Lower lobe of right lung (tissue), 2 donors: ENCODE measurements at regions not wholly inside any gene's neighbourhood (a gene's known extent, or its start where the extent isn't known, plus 50 kb on each side); places are given as distances from the start of the nearest gene placed in this dataset.

Experiments used
- ATAC-seq, 2 donors: fragments of 200-7000 bp; cut with Tn5 transposase; one replicate each; pipeline ENCODE4 v1.9.1; 2020 to 2022; ENCODE audit warnings: mild to moderate bottlenecking in 2 of 2, moderate library complexity in 2 of 2
- DNase-seq: peaks from one replicate; pipeline ENCODE4 v3.0.0-alpha.2; 2020
- H3K27ac ChIP-seq: fragments of 200-600 bp; one replicate; pipeline ENCODE4 v1.8.0; 2022
- H3K27me3 ChIP-seq: fragments of 200-600 bp; one replicate; pipeline ENCODE4 v1.8.0; 2022; ENCODE audit warnings: low read depth
- H3K36me3 ChIP-seq: fragments of 200-600 bp; one replicate; pipeline ENCODE4 v1.8.0; 2022; ENCODE audit warnings: mild to moderate bottlenecking
- H3K4me1 ChIP-seq: fragments of 200-600 bp; one replicate; pipeline ENCODE4 v1.8.0; 2022
- H3K4me3 ChIP-seq: fragments of 200-600 bp; one replicate; pipeline ENCODE4 v1.8.0; 2022; ENCODE audit warnings: mild to moderate bottlenecking
- H3K9me3 ChIP-seq: fragments of 200-600 bp; one replicate; pipeline ENCODE4 v1.8.0; 2022
- CTCF ChIP-seq: fragments of 200-600 bp; IDR thresholded peaks from one replicate; pipeline ENCODE4 v1.8.0; 2022; ENCODE audit warnings: antibody characterized with exemption, mild to moderate bottlenecking
- intact Hi-C: fragments of 100-400 bp; cut with DNase I; formaldehyde crosslinking; loops from one replicate; pipeline ENCODE4 v1.11.0; 2022
- donor health status: DM: no; HTN: yes; CAD: no; lungs with severe emphysema.

GRCh38 chr14:62053188-62053587, 291.0 kb downstream of the SNAPC1 start:
- H3K4me3 ChIP-seq: no peak overlapping the region
- H3K9me3 ChIP-seq: no peaks in the 10 kb centered on the region
- ATAC-seq (no peak), DNase-seq (no peak)
- no peaks in the 10 kb centered on the region for H3K36me3 ChIP-seq
- H3K27ac ChIP-seq: no peak overlapping the region
- no peak for TF ChIP-seq CTCF
- no peaks in the 10 kb centered on the region for H3K4me1 ChIP-seq
- intact Hi-C loops: no loop called here
- no peaks in the 10 kb centered on the region for H3K27me3 ChIP-seq

- no peak for DNase-seq
- Histone ChIP-seq H3K4me1 (no peaks in the 10 kb centered on the region), H3K27ac (no peak overlapping the region), H3K9me3 (no peaks in the 10 kb centered on the region), H3K4me3 (no peak overlapping the region), H3K27me3 (no peaks in the 10 kb centered on the region), H3K36me3 (no peaks in the 10 kb centered on the region)
- no peak for ATAC-seq
- TF ChIP-seq CTCF: no peak
- intact Hi-C loops: no loop called here
Measured at GRCh38 chr14:62056789-62057188, 294.6 kb downstream of the SNAPC1 start.

GRCh38 chr14:62062645-62063044, 300.4 kb downstream of the SNAPC1 start:
- intact Hi-C loops: no loop called here
- ATAC-seq (no peak), DNase-seq (no peak)
- Histone ChIP-seq H3K27ac (no peak overlapping the region), H3K36me3 (no peaks in the 10 kb centered on the region), H3K4me1 (no peaks in the 10 kb centered on the region), H3K9me3 (no peaks in the 10 kb centered on the region), H3K27me3 (peaks cover 4% of the 10 kb centered on the region), H3K4me3 (no peak overlapping the region)
- no peak for TF ChIP-seq CTCF

GRCh38 chr14:62064751-62065323, 302.6 kb downstream of the SNAPC1 start:
- Histone ChIP-seq H3K9me3 (no peaks in the 10 kb centered on the region), H3K36me3 (no peaks in the 10 kb centered on the region), H3K4me1 (no peaks in the 10 kb centered on the region), H3K27me3 (peaks cover 4% of the 10 kb centered on the region), H3K27ac (no peak overlapping the region), H3K4me3 (no peak overlapping the region)
- no peak for TF ChIP-seq CTCF
- DNase-seq (no peak), ATAC-seq (no peak)
- intact Hi-C loops: no loop called here

- H3K27ac ChIP-seq: no peak overlapping the region
- no peak overlapping the region for H3K4me3 ChIP-seq
- no peak for TF ChIP-seq CTCF
- no peaks in the 10 kb centered on the region for H3K36me3 ChIP-seq
- ATAC-seq (no peak), DNase-seq (no peak)
- H3K9me3 ChIP-seq: no peaks in the 10 kb centered on the region
- intact Hi-C loops: no loop called here
- peaks cover 4% of the 10 kb centered on the region for H3K27me3 ChIP-seq
- no peaks in the 10 kb centered on the region for H3K4me1 ChIP-seq
Measured at GRCh38 chr14:62066304-62066703, 304.1 kb downstream of the SNAPC1 start.

- peaks cover 4% of the 10 kb centered on the region for H3K27me3 ChIP-seq
- DNase-seq: no peak
- no peaks in the 10 kb centered on the region for H3K36me3 ChIP-seq
- no peak overlapping the region for H3K4me3 ChIP-seq
- no peak for TF ChIP-seq CTCF
- no peak overlapping the region for H3K27ac ChIP-seq
- H3K4me1 ChIP-seq: no peaks in the 10 kb centered on the region
- intact Hi-C loops: no loop called here
- H3K9me3 ChIP-seq: no peaks in the 10 kb centered on the region
- ATAC-seq: no peak
Measured at GRCh38 chr14:62071039-62071438, 308.8 kb downstream of the SNAPC1 start.
